HEK293 (cell line): ENCODE measurements at regions not wholly inside any gene's neighbourhood (a gene's known extent, or its start where the extent isn't known, plus 50 kb on each side); places are given as distances from the start of the nearest gene placed in this dataset.

Source experiments
- GLI4 ChIP-seq: fragments of 450-650 bp; formaldehyde crosslinking; IDR thresholded peaks from 2 replicates; pipeline ENCODE4 v1.5.1; 2016; ENCODE audit warnings: missing biosample characterization, missing genetic modification characterization
- MYNN ChIP-seq: fragments of 450-650 bp; formaldehyde crosslinking; IDR thresholded peaks from 2 replicates; pipeline ENCODE4 v1.5.1; 2016; ENCODE audit warnings: missing biosample characterization, missing genetic modification characterization, borderline replicate concordance
- ZIC2 ChIP-seq: fragments of 450-650 bp; formaldehyde crosslinking; IDR thresholded peaks from 2 replicates; pipeline ENCODE4 v1.5.1; 2016; ENCODE audit warnings: missing biosample characterization, missing genetic modification characterization
- ZNF350 ChIP-seq: fragments of 450-650 bp; formaldehyde crosslinking; IDR thresholded peaks from 2 replicates; pipeline ENCODE4 v1.5.0; 2017; ENCODE audit warnings: missing biosample characterization, mild to moderate bottlenecking, missing genetic modification characterization
- ZNF580 ChIP-seq: fragments of 450-650 bp; formaldehyde crosslinking; IDR thresholded peaks from 2 replicates; pipeline ENCODE4 v1.5.1; 2016; ENCODE audit warnings: missing biosample characterization, missing genetic modification characterization
- ZNF785 ChIP-seq: fragments of 450-650 bp; formaldehyde crosslinking; IDR thresholded peaks from 2 replicates; pipeline ENCODE4 v1.5.1; 2016; ENCODE audit warnings: missing biosample characterization, missing genetic modification characterization
- TF ChIP-seq, protein P1 (sequence below): fragments of 450-650 bp; formaldehyde crosslinking; IDR thresholded peaks from 2 replicates; pipeline ENCODE4 v1.5.1; 2016; ENCODE audit warnings: missing biosample characterization, missing genetic modification characterization

- no peak for TF ChIP-seq GLI4 (tag by site-specific recombination)
- TF ChIP-seq ZIC2 (tag by site-specific recombination): no peak
- TF ChIP-seq, protein P1, sequence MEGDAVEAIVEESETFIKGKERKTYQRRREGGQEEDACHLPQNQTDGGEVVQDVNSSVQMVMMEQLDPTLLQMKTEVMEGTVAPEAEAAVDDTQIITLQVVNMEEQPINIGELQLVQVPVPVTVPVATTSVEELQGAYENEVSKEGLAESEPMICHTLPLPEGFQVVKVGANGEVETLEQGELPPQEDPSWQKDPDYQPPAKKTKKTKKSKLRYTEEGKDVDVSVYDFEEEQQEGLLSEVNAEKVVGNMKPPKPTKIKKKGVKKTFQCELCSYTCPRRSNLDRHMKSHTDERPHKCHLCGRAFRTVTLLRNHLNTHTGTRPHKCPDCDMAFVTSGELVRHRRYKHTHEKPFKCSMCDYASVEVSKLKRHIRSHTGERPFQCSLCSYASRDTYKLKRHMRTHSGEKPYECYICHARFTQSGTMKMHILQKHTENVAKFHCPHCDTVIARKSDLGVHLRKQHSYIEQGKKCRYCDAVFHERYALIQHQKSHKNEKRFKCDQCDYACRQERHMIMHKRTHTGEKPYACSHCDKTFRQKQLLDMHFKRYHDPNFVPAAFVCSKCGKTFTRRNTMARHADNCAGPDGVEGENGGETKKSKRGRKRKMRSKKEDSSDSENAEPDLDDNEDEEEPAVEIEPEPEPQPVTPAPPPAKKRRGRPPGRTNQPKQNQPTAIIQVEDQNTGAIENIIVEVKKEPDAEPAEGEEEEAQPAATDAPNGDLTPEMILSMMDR: no peak
- no peak for TF ChIP-seq MYNN (tag by site-specific recombination)
- TF ChIP-seq ZNF350: no peak
- no peak for TF ChIP-seq ZNF785 (tag by site-specific recombination)
- TF ChIP-seq ZNF580 (tag by site-specific recombination): no peak
Observed at GRCh38 chr12:58186914-58187313, 245.5 kb downstream of the ATP23 start.
